ENCODE measurements at regions not wholly inside any gene's neighbourhood (a gene's known extent, or its start where the extent isn't known, plus 50 kb on each side); places are given as distances from the start of the nearest gene placed in this dataset.

GRCh38 chr10:43863859-43864591 lies 215.3 kb upstream of the ZNF32 start:
- DNase-seq = no peak

GRCh38 chr10:43863270-43863669 lies 214.6 kb upstream of the ZNF32 start:
- no peak for DNase-seq

- no peak for DNase-seq
Observed at GRCh38 chr10:43862756-43863155, 214.1 kb upstream of the ZNF32 start.

GRCh38 chr10:43861966-43862751 lies 213.5 kb upstream of the ZNF32 start:
- no peak for DNase-seq

GRCh38 chr10:43859016-43859525 lies 210.4 kb upstream of the ZNF32 start:
- DNase-seq = no peak

GRCh38 chr10:43857931-43858315 lies 209.2 kb upstream of the ZNF32 start:
- DNase-seq = no peak

GRCh38 chr10:43857206-43857930 lies 208.7 kb upstream of the ZNF32 start:
- no peak for DNase-seq

- no peak for DNase-seq
Observed at GRCh38 chr10:43856299-43856698, 207.6 kb upstream of the ZNF32 start.

GRCh38 chr10:43855667-43856210 lies 207.1 kb upstream of the ZNF32 start:
- no peak for DNase-seq

- DNase-seq = no peak
Observed at GRCh38 chr10:43854007-43854406, 205.3 kb upstream of the ZNF32 start.

- no peak for DNase-seq
Observed at GRCh38 chr10:43853369-43853768, 204.7 kb upstream of the ZNF32 start.

GRCh38 chr10:43852644-43853214 lies 204.0 kb upstream of the ZNF32 start:
- no peak for DNase-seq

- DNase-seq = no peak
Observed at GRCh38 chr10:43852149-43852548, 203.5 kb upstream of the ZNF32 start.

- DNase-seq = no peak
Observed at GRCh38 chr10:43851030-43851429, 202.3 kb upstream of the ZNF32 start.

- no peak for DNase-seq
Observed at GRCh38 chr10:43849551-43849950, 200.9 kb upstream of the ZNF32 start.

GRCh38 chr10:43846968-43847367 lies 198.3 kb upstream of the ZNF32 start:
- DNase-seq = no peak

GRCh38 chr10:43846187-43846680 lies 197.6 kb upstream of the ZNF32 start:
- DNase-seq = peak; percentile 39

GRCh38 chr10:43845121-43845520 lies 196.4 kb upstream of the ZNF32 start:
- no peak for DNase-seq

- DNase-seq = no peak
Observed at GRCh38 chr10:43844221-43844620, 195.5 kb upstream of the ZNF32 start.

GRCh38 chr10:43843321-43844101 lies 194.8 kb upstream of the ZNF32 start:
- DNase-seq = no peak

- no peak for DNase-seq
Observed at GRCh38 chr10:43842496-43842895, 193.8 kb upstream of the ZNF32 start.

- DNase-seq = no peak
Observed at GRCh38 chr10:43842072-43842471, 193.4 kb upstream of the ZNF32 start.

Measured in stimulated activated CD4-positive, alpha-beta T cell treated with anti-CD3 and anti-CD28 coated beads, Interleukin-4, amount 100 ng/mL, for 24 hours (primary cell).